H1 (cell line): ENCODE measurements at regions not wholly inside any gene's neighbourhood (a gene's known extent, or its start where the extent isn't known, plus 50 kb on each side); places are given as distances from the start of the nearest gene placed in this dataset.

ENCODE experiments used
- CTCF ChIP-seq, 3 experiments: IDR thresholded peaks; 1 replicate in 2 of 3; 2 replicates in 1 of 3; pipeline versions ENCODE4 v1.5.1 to v1.6.1; 2011; ENCODE audit warnings: low read length in 3 of 3, mild to moderate bottlenecking in 3 of 3, inconsistent platforms in 2 of 3, low read depth in 1 of 3, moderate library complexity in 1 of 3; ENCODE audit not compliant: insufficient read depth in 1 of 3; ENCODE audit errors: control extremely low read depth in 1 of 3
- RAD21 ChIP-seq, 2 experiments: IDR thresholded peaks in 1 of 2; conservative IDR thresholded peaks in 1 of 2; 2 replicates each; pipeline ENCODE4 v1.6.1; 2011; ENCODE audit warnings: low read depth in 2 of 2, low read length in 2 of 2, improper control_type of control experiment in 1 of 2, inconsistent platforms in 1 of 2, mild to moderate bottlenecking in 1 of 2, moderate library complexity in 1 of 2
- SRF ChIP-seq: IDR thresholded peaks from 2 replicates; pipeline ENCODE4 v1.6.1; 2011; ENCODE audit warnings: mild to moderate bottlenecking, low read depth, low read length, moderate library complexity

GRCh38 chr21:28086861-28087581 lies 905.7 kb downstream of the LTN1 start:
- no peak for TF ChIP-seq CTCF (IDR thresholded peaks at IDR 0.05; ENCODE audit: control extremely low read depth in 1 of 3, insufficient read depth in 1 of 3, low read depth in 1 of 3, low read length in 3 of 3)
- TF ChIP-seq SRF: no peak
- no peak for TF ChIP-seq RAD21 (IDR thresholded peaks at IDR 0.05 in 1 of 2, conservative IDR thresholded peaks at IDR 0.05 in 1 of 2; ENCODE audit: low read depth in 2 of 2, low read length in 2 of 2)
